HG03280 (cell line): ENCODE measurements at regions not wholly inside any gene's neighbourhood (a gene's known extent, or its start where the extent isn't known, plus 50 kb on each side); places are given as distances from the start of the nearest gene placed in this dataset.
A peak's percentile ranks its signal among the peaks of the same experiment; 100 is the strongest.

Experiments used
- ATAC-seq: cut with Tn5 transposase; IDR thresholded peaks from one replicate; pipeline ENCODE4 v1.9.1; 2021; ENCODE audit warnings: mild to moderate bottlenecking, moderate library complexity; ENCODE audit not compliant: unreplicated experiment

DNA sequence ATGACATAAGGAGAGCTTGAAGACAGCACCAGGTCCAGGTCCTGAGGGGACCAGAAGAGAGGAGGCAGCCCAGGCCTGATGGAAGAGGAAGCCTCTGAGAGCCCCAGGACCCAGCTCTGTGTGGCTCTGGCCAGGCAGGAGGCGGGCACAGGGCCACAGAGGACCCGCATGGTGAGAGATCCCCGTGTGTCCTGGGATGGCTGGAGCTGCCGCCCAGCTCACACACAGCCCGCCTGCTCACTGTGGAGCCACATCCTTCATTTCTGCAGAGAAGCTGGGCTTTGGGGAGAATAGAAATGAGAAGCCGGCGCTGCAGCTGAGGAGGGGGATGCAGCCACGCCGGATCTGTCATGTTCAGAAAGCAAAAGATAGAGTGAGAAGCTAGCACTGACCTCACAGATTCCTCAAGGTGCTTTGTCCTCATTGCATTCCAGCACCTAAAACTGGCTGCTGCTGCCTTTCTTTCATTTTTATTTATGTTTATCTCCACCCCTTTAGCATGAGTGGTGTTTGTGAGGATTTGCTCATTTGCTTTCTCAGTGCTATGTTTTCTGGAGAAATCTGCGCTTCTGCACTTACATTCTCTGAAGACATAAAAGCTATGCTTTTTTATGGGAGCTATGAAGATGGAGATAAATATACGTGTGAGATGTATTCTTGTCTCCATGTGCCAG lies 307.6 kb upstream of the MYT1L start:
- ATAC-seq, result no peak

DNA sequence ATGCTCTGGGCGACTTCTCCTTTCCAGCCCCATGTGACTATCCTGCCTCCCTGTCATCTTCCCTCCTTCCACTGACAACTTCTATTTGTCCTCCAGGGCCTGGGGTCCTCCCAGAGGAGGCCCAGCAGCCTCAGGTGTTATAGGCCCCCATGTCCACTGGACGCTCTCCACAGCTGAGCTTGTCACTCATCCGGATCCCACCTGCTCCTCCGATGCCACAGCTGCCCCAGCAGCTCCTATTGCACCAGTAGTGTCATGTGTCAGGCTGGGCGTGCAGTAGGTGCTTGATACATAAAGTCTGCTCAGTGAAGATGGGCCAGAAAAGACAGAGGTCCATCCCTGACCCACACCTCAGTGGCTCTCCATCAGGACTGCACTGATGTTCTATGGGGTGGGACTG lies 305.7 kb upstream of the MYT1L start:
- ATAC-seq, result no peak

DNA sequence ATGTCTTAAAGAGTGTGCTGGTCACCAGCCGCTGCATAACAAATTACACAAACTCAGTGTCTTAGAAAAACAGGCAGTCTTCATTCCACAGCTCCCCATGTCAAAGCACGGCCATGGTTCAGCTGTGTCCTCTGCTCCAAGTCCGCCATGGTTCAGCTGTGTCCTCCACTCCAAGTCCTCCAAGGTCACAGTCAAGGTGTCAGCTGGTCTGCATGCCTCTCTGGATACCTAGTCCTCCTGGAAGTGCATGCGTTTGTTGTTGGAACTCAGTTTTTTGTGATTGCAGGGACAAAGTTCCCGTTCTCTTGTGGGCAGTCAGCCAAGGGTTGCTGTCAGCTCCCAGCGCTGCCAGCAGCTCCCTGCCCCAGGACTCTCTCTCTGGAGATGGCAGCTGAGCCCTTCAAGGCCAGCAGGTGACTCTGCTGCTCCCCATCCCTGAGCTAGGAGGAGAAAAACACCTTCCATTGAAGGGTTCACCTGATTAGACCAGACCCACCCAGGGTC lies 304.0 kb upstream of the MYT1L start:
- ATAC-seq, result no peak

DNA sequence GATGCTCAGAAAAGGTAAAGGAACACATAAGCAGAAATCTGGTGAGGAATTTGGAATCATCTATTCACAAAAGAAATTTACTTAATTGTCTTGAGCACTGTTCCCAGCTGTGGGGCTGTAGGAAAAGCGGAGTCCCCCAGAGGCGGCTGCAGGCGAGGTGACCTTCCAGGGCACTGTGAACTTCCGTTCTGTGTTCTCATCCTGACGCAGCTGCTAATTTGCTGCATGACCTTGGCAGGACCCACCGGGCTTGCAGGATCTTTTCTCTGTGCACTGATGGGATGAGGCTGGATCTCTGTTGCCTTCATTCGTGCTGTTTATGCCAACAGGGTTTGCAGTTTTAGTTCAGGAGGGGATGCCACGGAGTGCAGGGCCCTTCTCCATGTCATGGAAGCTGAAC lies 301.9 kb upstream of the MYT1L start:
- ATAC-seq, result no peak

DNA sequence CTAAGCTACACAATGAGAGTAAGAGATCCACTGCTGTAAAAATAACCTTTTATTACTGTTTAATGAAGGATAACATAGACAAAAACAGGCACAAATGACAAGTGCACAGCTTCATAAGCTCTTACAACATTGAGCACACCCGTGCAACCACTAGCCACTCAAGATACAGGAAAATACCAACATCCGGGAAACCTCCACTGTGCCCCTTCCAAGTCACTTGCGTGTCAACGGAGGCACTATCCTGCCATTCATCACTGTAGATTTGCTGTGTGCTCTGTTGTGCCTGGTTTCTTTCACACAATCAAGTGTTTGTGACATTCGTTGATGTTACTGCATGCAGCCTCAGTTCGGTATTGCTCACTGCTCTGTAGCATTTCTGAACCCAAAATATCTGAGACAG lies 292.9 kb upstream of the MYT1L start:
- no peak for ATAC-seq

DNA sequence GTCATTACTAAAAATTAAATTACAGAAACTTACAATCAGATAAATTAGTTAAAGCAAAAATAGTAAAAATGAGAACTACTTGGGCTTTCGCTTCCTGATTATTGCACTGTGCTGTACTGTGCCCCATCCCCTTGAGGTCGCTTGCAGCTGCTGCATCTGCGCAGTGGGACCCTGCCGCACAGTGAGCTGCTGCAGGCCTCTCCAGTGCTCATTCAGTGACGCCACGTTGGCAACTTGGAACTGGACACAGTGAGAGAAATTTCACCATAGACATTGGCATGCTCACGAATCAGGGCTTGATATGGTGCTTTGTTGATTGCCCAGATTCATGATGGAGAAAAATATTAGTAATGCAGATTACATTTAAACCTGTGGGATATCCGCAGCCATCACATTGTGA lies 290.8 kb upstream of the MYT1L start:
- no peak for ATAC-seq

DNA sequence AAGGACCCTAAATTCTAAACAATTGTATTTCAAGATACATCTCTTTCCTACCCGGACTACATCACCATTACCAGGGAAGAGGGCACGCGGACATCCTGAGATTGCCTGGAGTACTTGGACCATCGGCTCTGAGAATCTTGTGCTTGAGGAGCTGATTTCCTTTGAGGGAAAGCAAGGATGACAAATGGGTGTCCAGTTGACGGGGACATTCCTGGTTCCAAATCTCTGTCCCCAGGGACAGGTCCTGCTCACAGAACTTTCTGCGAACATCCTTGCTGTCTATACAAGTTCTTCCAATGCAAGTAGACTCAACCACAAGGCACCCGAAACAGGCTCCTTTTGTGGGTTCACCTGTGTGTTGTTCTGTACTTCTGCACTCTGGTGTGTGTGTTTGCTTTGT lies 289.5 kb upstream of the MYT1L start:
- no peak for ATAC-seq

DNA sequence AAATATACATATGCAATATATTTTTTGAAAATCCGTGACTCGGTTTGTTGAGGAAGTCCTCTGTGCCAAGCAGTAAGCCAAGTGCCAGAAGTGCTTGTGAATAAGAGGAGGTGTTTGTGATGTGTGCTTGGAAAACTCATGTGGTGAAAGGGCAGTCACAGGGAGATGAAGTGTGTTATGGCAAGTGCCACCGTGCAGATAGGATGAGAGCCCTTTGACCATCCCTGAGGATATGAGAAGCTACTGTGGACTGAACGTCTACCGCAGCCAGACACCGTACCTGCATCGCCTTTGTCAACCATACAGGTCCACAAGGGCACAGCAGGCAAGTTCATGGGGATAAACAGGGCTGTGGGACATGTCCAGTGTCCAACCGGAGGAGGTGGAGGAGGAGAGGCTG lies 288.9 kb upstream of the MYT1L start:
- no peak for ATAC-seq

DNA sequence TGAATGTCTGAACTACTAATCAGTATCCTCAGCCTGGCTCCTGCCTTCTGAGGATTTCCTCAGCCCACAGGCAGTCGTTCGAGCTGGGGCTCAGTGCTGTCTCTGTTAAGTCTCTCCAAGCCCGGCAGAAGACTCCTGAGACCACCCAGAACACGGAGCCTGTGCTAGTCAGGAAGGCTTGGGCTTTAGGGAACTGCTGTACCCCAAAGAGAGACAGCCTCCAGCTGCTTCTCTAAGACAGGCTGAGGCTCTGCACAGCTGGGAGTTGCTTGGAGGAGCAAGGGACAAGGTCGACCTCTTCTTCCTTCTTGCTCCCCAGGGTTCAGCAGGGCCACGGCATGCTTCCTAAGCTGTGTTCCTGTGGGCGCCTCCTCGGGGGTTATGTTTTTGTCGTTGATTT lies 283.4 kb upstream of the MYT1L start:
- ATAC-seq, result no peak

DNA sequence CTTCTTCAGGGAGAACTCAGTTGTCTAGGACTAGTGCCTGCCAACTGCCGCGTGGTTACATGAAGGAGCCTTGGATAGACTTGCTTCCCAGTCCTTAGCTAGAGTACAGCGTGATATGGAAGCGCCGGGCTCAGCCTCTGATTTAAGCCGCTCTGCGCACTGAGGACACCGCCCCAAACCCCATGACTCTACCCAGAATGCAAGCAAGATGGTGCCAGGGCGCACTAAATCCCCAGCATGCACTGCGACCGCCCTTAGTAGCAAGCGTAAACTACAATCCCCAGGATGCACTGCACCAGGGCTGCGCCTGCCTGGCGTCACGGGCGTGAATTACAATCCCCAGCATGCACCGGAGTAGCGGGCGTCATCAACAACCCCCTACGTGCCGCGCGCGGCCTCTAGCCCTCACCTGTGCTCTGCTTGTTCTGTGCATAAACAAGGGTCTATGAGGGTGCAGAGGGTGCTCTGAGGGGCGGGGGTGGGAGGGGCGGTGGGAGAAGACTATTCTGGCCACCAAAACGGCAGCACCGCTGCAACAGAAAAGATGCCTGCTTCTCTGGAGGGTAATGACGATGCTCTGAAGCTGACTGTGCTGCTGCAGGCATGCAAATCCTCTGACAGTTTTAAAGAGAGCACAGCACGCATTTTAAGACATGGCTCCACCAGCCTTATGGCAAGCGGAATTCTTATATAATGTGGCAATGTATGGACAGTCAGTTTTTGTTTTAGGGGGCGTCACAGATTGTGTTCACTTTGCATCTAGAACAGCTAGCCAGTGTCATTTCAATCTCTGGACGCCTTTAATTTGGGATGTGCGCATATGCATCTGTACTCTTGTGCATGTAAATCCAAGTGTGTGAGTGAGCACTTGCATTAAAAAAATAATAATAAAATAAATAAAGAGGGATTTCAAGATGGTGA lies 282.5 kb upstream of the MYT1L start:
- peak; percentile 100 for ATAC-seq

DNA sequence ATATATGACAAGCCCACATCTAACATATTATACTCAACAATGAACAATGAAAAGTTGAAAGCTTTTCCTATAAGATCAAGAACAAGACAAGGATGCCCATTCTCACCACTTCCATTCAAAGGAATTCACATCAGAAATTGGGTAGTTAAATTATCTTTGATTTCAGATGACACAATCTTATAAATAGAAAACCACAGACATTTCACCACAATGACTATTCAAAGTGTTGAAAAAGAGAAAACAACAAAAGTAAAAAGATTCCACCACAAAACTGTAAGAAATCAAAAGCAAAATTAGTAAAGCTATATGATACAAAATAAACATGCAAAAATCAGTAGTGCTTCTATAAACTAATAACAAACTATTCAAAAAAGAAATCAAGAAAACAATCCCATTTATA lies 279.7 kb upstream of the MYT1L start:
- ATAC-seq, result no peak

DNA sequence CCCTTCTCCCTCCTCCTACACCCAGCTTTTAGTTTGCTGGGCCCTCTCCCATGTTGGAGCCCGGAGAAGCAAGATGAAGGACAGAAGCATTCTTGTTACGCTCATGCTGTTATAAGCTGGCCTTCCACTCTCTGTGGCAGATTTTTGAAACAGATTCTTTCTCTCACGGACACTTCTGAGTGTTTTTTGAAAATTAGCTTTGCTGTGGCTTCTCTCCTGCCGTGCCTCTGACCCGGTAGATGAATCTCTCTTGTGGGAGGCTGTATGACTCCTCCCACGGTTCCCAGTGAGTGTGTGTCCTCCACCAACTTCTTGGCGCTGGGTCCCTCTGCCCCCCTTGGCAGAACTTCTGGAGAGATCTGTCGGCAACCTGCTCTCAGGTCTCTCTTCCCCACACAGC lies 269.3 kb upstream of the MYT1L start:
- ATAC-seq, result no peak

DNA sequence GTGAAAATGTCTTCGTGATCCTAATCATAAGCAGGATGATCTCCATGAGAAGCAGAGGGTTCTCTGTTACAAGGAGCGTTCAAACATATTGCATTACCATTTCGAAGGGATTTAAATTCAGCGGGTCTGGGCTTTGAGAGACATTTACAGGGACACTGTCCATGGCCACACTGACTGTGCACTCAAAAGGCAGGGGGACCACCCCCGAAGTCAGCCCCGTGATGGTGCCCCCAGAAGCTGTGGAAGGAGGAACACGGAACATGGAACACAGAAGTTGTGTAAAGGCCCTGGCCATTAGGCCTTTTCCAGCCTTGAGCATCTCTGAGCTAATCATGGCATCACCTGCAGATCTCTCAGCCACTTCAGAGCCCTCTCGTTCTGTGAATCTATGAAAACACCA lies 268.4 kb upstream of the MYT1L start:
- no peak for ATAC-seq

DNA sequence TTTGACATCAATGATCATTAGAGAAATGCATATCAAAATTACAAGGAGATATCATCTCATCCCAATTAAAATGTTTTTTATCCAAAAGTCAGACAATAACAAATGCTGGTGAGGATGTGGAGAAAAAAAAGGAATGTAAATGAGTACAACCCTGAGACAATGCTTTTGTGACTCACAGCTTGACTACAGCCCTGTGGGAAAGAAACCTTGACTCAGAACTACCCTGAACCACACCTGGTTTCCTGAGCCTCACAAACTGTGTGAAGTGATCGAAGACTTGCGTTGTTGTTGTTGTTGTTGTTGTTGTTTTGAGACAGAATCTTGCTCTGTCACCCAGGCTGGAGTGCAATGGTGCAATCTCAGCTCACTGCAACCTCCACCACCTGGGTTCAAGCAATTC lies 266.6 kb upstream of the MYT1L start:
- no peak for ATAC-seq

DNA sequence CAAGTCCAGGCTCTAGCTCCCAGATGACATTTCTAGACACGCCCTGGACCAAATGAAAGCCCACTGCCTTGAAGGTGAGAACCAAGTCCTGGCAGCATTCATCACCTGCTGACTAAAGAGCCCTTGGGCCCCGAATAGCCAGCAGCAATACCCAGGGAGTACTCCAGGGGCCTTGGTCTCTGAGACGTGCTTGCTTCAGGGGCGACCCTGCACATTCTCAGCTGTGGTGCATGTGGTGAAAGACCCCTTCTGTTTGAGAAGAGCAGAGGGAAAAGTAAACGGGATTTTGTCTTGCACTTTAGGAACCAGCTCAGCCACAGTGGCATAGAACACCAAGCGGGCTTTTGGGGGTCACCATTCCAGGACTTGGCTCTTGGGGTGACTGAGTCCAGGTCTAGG lies 260.5 kb upstream of the MYT1L start:
- no peak for ATAC-seq

DNA sequence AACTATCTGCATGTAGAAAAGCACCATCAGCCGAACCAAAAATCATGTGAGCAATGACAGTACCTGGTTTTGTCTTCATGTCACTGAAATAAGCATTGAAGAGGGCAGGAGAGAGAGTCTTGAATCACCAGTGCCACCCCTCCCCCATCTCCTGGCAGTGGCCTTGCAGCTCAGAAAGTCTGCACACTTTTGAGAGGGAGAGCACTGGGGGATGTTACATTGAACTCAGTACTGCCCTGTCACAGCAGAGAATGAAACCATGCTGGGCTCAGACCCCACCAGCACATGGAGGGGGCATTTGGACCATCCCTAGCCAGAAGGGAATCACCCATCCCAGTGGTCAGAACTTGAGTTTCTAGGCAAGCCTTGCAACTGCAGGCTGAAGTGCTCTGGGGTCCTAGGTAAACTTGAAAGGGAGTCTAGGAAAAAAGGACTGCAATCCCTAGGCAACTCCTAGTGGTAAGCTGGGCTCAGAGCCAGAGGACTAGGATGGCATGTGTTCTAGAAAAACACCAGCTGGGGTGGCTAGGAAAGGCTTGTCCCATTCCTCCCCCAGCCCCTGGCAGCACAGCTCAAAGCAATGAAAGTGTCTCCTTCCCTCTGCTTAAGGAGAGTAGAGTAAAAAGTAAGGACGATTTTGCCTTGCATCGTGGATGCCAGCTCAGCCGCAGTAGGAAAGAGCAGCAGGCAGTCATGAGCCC lies 259.9 kb upstream of the MYT1L start:
- no peak for ATAC-seq

DNA sequence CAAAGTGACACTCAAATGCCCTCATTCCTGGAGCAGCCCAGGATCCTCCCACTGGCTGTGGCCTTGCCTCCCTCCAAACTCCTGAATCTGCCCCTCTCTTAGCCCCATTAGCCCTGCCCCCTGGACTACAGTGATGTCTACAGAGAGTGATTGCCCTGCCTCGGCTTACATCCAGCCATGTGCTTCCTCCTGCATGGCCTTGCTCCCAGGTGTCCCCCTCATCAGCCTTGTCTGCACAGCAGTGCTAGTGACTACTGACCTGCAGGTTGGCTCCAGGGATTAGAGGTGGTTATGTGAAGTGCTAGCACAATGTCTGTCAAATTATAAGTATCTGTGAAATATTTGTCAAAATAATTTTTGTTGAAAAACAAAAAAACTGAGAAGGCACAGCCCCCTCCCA lies 259.1 kb upstream of the MYT1L start:
- no peak for ATAC-seq

DNA sequence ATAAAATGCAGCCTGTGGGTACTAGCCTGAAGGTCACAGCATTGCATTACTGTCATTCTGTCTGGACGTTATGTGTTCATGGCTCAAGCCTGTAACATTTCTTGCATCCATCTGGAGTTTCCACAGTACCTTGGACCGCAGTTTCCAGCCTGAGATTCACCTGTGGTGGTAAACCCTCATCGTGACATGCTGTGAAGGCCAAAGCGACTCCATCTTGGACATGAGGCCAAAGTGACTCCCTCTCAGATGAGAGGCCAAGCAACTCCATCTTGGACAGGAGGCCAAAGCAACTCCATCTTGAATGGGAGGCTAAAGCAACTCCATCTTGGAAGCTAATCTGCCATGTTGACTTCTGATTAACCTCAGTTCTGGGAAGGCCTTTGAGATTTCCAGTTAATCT lies 257.7 kb upstream of the MYT1L start:
- no peak for ATAC-seq

DNA sequence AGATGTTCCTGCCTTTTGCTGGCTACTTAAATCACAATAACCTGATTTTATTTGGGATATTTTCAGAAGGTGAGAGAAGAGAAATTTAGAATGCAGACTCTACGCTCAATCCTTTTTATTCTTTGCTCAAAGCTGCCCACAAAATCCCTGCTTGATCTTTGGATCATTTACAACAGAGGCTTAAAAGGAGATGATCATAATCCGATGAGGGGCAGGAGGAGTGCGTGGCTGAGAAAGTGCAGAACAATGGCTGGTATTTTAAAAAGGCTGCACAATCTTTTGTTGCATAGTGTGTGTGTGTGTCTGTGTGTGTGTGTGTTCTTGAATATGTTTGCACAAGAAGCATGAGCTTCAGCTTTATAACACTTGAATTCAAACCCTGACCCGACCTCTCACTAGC lies 256.3 kb upstream of the MYT1L start:
- no peak for ATAC-seq

DNA sequence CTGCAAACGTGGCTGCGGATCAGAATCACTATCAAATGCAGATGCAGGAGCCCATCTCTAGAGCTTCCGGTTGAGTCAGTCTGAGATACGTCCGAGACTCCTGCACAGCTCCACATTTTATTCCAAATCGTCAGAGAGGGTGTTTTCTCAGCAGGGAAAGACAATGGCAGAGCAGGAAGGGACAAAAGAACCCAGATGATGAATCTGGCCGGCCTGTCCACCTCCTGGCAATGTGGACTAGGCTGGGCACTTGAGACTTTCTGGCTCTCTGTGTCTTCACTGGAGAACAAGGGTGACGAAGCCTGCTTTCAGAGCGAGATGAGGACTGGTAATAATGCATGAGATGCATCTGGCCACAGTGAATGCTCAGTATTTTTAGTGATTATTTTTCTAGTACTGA lies 255.9 kb upstream of the MYT1L start:
- no peak for ATAC-seq

DNA sequence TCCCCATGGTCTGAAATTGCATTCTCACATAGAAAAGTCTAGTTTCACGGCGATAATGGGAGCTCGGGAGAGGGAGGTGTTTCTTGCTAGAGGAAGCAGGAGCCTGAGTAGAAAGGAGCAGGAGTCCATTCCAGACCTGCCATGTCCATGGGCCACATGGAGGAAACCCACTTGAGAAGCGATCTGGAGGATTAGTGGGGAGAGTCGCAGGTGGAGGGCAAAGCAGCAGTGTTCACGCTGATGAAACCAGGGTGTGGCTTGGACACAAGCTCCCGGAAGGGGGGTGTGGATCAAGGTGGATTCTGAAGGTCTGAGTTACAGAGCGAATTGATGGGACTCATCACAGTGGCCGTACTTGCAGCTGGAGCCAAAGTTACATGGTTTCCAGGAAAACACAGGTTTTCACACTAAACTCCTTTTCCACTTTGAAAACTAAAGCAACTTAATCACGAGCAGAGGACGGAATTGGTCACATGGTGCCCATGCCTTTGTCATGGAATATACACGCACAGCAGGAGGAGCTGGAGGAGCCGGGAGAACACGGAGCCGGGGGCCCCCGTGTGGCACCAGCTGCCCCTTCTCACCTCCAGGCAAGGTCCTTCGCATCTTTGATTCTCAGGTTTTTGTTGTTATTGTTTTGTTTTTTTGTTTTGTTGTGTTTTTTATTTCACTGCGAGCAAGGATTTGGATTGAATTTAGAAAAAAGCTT lies 255.1 kb upstream of the MYT1L start:
- no peak for ATAC-seq
